ENCODE measurements at regions not wholly inside any gene's neighbourhood (a gene's known extent, or its start where the extent isn't known, plus 50 kb on each side); places are given as distances from the start of the nearest gene placed in this dataset.

DNA sequence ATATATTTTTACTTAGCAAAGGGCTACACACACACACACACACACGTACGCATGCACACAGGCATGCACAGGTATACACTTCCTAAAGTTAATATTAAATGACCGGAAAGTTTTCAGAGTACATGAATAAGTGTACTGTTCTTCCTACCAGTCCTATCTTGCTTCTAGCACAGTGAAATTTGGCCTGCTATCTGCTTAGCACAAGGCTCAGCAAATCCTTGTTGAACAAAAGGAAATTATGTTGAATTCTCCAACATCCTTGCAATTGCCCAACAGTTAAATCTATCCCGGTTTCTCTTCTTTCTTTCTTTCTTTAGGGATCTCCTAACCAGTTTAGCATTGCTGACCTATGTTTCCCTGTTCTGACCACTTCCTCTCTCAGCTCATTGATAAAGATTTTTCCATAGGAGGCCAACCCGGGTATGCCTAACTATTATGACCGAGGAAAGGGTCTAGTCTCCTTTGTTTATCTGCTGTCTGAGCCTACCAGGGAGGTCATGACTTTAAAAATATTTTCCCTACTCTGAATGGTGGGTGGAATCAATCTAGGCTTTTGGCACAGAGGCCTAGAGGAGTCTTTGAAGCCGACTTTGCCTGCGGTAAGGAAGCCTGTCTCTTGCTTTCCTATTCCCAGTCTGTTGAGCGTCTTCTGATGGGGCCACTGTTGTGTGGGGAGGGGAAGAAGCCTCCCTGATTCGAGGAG lies 400.7 kb downstream of the HRH4 start:
- TF ChIP-seq GATA3 (IDR thresholded peaks at IDR 0.05; ENCODE audit: low read depth, low read length): no peak
- TF ChIP-seq GATA2 (IDR thresholded peaks at IDR 0.05; ENCODE audit: low read depth, low read length): no peak
